Astrocyte (in vitro differentiated cells and primary cell): ENCODE measurements at regions not wholly inside any gene's neighbourhood (a gene's known extent, or its start where the extent isn't known, plus 50 kb on each side); places are given as distances from the start of the nearest gene placed in this dataset.
A peak's percentile ranks its signal among the peaks of the same experiment; 100 is the strongest.

Experiments used
- DNase-seq: peaks from one replicate; pipeline ENCODE4 v3.0.0-alpha.2; 2010; ENCODE audit warnings: low read depth
- FAIRE-seq: peaks from 2 replicates; lab custom pipeline; 2011; peaks lifted over from hg19 to GRCh38; lab: Jason Lieb, UNC
- H2AFZ ChIP-seq: 2 replicates; pipeline ENCODE4 v1.6.0; 2012; ENCODE audit warnings: low read depth, low read length, inconsistent platforms
- H3K27ac ChIP-seq: 2 replicates; pipeline ENCODE4 v1.5.1; 2011; ENCODE audit warnings: low read depth, low read length, inconsistent platforms
- H3K27me3 ChIP-seq: 2 replicates; pipeline ENCODE4 v1.6.0; 2011; ENCODE audit warnings: low read length, inconsistent platforms; ENCODE audit not compliant: insufficient read depth
- H3K36me3 ChIP-seq: 2 replicates; pipeline ENCODE4 v1.5.1; 2011; ENCODE audit warnings: low read length, inconsistent platforms; ENCODE audit not compliant: insufficient read depth
- H3K4me1 ChIP-seq: 2 replicates; pipeline ENCODE4 v1.5.1; 2011; ENCODE audit warnings: low read length, inconsistent platforms; ENCODE audit not compliant: insufficient read depth
- H3K4me2 ChIP-seq: 2 replicates; pipeline ENCODE4 v1.6.0; 2012; ENCODE audit warnings: low read length, inconsistent platforms
- H3K4me3 ChIP-seq: 2 replicates; pipeline ENCODE4 v1.5.1; 2011; ENCODE audit warnings: low read depth, mild to moderate bottlenecking, low read length, inconsistent platforms; ENCODE audit not compliant: insufficient read depth
- H3K79me2 ChIP-seq: 2 replicates; pipeline ENCODE4 v1.6.0; 2012; ENCODE audit warnings: mild to moderate bottlenecking, low read length, inconsistent platforms; ENCODE audit not compliant: insufficient read depth
- H3K9ac ChIP-seq: 2 replicates; pipeline ENCODE4 v1.6.0; 2012; ENCODE audit warnings: mild to moderate bottlenecking, low read length, inconsistent platforms
- H3K9me3 ChIP-seq: 2 replicates; pipeline ENCODE4 v1.5.1; 2012; ENCODE audit warnings: low read depth, mild to moderate bottlenecking, low read length, inconsistent platforms; ENCODE audit not compliant: insufficient read depth
- H4K20me1 ChIP-seq: 2 replicates; pipeline ENCODE4 v1.6.0; 2012; ENCODE audit warnings: low read length, inconsistent platforms; ENCODE audit not compliant: insufficient read depth
- H3K27ac Mint-ChIP-seq: one replicate; pipeline ENCODE4 v1.8.0; 2021; ENCODE audit warnings: mild to moderate bottlenecking, mixed read lengths; ENCODE audit not compliant: unreplicated experiment
- H3K27me3 Mint-ChIP-seq: one replicate; pipeline ENCODE4 v1.8.0; 2021; ENCODE audit warnings: low read depth, mixed read lengths; ENCODE audit not compliant: unreplicated experiment
- H3K36me3 Mint-ChIP-seq: one replicate; pipeline ENCODE4 v1.8.0; 2021; ENCODE audit warnings: low read depth, mixed read lengths; ENCODE audit not compliant: unreplicated experiment
- H3K4me1 Mint-ChIP-seq: one replicate; pipeline ENCODE4 v1.8.0; 2021; ENCODE audit warnings: low read depth, mixed read lengths; ENCODE audit not compliant: unreplicated experiment
- H3K4me3 Mint-ChIP-seq: one replicate; pipeline ENCODE4 v1.8.0; 2021; ENCODE audit warnings: mild to moderate bottlenecking, moderate library complexity, mixed read lengths; ENCODE audit not compliant: unreplicated experiment
- H3K9me3 Mint-ChIP-seq: one replicate; pipeline ENCODE4 v1.8.0; 2021; ENCODE audit warnings: mild to moderate bottlenecking, mixed read lengths; ENCODE audit not compliant: unreplicated experiment
- CTCF ChIP-seq: IDR thresholded peaks from 2 replicates; pipeline ENCODE4 v1.5.1; 2011; ENCODE audit warnings: low read depth, mild to moderate bottlenecking, inconsistent platforms, low read length, moderate library complexity; ENCODE audit not compliant: insufficient read depth
- EZH2 ChIP-seq: IDR thresholded peaks from 2 replicates; pipeline ENCODE4 v1.6.1; 2012; ENCODE audit warnings: mild to moderate bottlenecking, low read length, inconsistent platforms; ENCODE audit not compliant: insufficient read depth

- no peaks in the 10 kb centered on the region for H3K36me3 ChIP-seq
- no peaks in the 10 kb centered on the region for H3K9me3 ChIP-seq
- no peak overlapping the region for H3K4me3 Mint-ChIP-seq
- TF ChIP-seq EZH2, result no peak
- no peak for TF ChIP-seq CTCF
- H3K27me3 ChIP-seq, result no peaks in the 10 kb centered on the region
- no peaks in the 10 kb centered on the region for H3K27me3 Mint-ChIP-seq
- no peaks in the 10 kb centered on the region for H3K79me2 ChIP-seq
- no peak overlapping the region for H3K9ac ChIP-seq
- no peaks in the 10 kb centered on the region for H3K36me3 Mint-ChIP-seq
- H3K27ac Mint-ChIP-seq, result no peak overlapping the region
- H3K4me2 ChIP-seq, result peak overlapping the region; percentile 1
- H3K4me1 ChIP-seq, result peaks cover 5% of the 10 kb centered on the region
- no peak for DNase-seq
- H3K27ac ChIP-seq, result no peak overlapping the region
- FAIRE-seq, result no peak
- H3K9me3 Mint-ChIP-seq, result no peaks in the 10 kb centered on the region
- peaks cover 25% of the 10 kb centered on the region for H3K4me1 Mint-ChIP-seq
- no peak overlapping the region for H3K4me3 ChIP-seq
- H4K20me1 ChIP-seq, result no peaks in the 10 kb centered on the region
- H2AFZ ChIP-seq, result peak overlapping the region; percentile 23
Observed at GRCh38 chr12:89072294-89073026, 279.8 kb downstream of the DUSP6 start.

GRCh38 chr12:89070603-89071002, 281.7 kb downstream of the DUSP6 start:
- Mint-ChIP-seq H3K36me3 (no peaks in the 10 kb centered on the region), H3K4me3 (no peak overlapping the region), H3K27me3 (no peaks in the 10 kb centered on the region), H3K27ac (no peak overlapping the region), H3K4me1 (peaks cover 28% of the 10 kb centered on the region), H3K9me3 (no peaks in the 10 kb centered on the region)
- no peak overlapping the region for H3K4me2 ChIP-seq
- H3K27me3 ChIP-seq, result no peaks in the 10 kb centered on the region
- no peak overlapping the region for H3K9ac ChIP-seq
- FAIRE-seq (no peak), DNase-seq (no peak)
- no peaks in the 10 kb centered on the region for H3K79me2 ChIP-seq
- no peak overlapping the region for H2AFZ ChIP-seq
- no peak overlapping the region for H3K27ac ChIP-seq
- H3K36me3 ChIP-seq, result no peaks in the 10 kb centered on the region
- H4K20me1 ChIP-seq, result no peaks in the 10 kb centered on the region
- TF ChIP-seq CTCF, result no peak
- no peak for TF ChIP-seq EZH2
- H3K4me1 ChIP-seq, result peaks cover 11% of the 10 kb centered on the region
- no peak overlapping the region for H3K4me3 ChIP-seq
- no peaks in the 10 kb centered on the region for H3K9me3 ChIP-seq

- no peak overlapping the region for H3K4me3 Mint-ChIP-seq
- Histone ChIP-seq H3K9ac (no peak overlapping the region), H3K36me3 (no peaks in the 10 kb centered on the region), H3K4me2 (no peak overlapping the region), H3K9me3 (no peaks in the 10 kb centered on the region), H4K20me1 (no peaks in the 10 kb centered on the region), H2AFZ (no peak overlapping the region), H3K79me2 (no peaks in the 10 kb centered on the region), H3K27me3 (no peaks in the 10 kb centered on the region), H3K4me3 (no peak overlapping the region), H3K4me1 (peaks cover 11% of the 10 kb centered on the region), H3K27ac (no peak overlapping the region)
- DNase-seq (peak; percentile 32), FAIRE-seq (peak; percentile 56)
- peak overlapping the region; percentile 23 for H3K27ac Mint-ChIP-seq
- H3K9me3 Mint-ChIP-seq, result no peaks in the 10 kb centered on the region
- no peaks in the 10 kb centered on the region for H3K27me3 Mint-ChIP-seq
- TF ChIP-seq EZH2, result no peak
- no peak for TF ChIP-seq CTCF
- H3K36me3 Mint-ChIP-seq, result no peaks in the 10 kb centered on the region
- H3K4me1 Mint-ChIP-seq, result peaks cover 32% of the 10 kb centered on the region
Observed at GRCh38 chr12:89069431-89069830, 282.9 kb downstream of the DUSP6 start.
